HG02973 (cell line): ENCODE measurements at regions not wholly inside any gene's neighbourhood (a gene's known extent, or its start where the extent isn't known, plus 50 kb on each side); places are given as distances from the start of the nearest gene placed in this dataset.
A peak's percentile ranks its signal among the peaks of the same experiment; 100 is the strongest.

Source experiments
- ATAC-seq: cut with Tn5 transposase; IDR thresholded peaks from one replicate; pipeline ENCODE4 v1.9.1; 2021; ENCODE audit warnings: moderate library complexity; ENCODE audit not compliant: unreplicated experiment

DNA sequence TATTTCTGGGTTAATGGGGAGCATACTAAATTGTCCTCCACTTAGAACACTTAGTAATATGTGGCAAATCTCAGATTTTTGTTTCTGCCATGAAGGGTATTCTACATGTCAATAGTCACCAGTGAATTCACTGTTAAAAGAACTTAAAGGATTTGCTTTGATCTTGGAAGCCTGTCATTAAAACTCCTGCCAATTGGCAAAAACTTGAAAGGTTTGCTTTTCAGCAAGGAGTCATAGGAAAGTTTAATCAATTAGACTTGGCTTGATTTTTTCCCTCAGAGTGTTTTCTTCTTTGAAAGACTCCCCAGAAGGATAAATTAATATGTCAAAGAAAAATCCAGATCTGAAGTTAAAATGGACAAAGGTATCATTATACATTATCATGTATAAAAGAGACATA is 671.9 kb upstream of the PKDCC start:
- ATAC-seq: no peak

DNA sequence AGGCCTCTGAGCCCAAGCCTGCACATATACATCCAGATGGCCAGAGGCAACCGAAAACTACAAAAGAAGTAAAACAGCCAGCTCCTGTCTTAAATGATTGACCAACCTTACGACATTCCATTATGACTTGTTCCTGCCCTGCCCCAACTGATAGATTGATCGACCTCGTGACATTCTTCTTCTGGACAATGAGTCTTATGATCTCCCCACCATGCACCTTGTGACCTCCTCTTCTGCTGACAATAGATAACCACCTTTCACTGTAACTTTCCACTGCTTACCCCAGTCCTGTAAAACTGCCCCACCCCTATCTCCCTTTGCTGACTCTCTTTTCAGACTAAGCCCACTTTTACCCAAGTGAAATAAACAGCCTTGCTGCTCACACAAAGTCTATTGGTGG is 670.0 kb upstream of the PKDCC start:
- no peak for ATAC-seq

DNA sequence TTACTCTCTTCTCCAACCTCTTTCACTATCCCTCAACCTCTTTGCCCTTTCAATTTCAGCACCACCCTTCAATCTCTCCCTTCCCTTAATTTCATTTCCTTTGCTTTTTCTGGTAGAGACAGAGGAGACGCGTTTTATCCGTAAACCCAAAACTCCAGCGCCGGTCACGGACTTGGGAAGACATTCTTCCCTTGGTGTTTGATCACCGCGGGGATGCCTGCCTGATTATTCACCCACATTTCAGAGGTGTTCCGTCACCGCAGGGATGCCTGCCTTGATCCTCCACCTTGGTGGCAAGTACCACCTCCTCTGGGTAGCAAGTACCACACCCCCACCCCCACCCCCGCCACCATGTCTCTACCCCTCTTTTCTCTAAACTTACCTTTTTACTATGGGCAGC is 669.4 kb upstream of the PKDCC start:
- no peak for ATAC-seq

GRCh38 chr2:41379496-41380221 is 668.2 kb upstream of the PKDCC start:
- no peak for ATAC-seq

- ATAC-seq: no peak
Observed at GRCh38 chr2:41381701-41382100, 666.1 kb upstream of the PKDCC start.

GRCh38 chr2:41387519-41387918 is 660.3 kb upstream of the PKDCC start:
- no peak for ATAC-seq

- no peak for ATAC-seq
Observed at GRCh38 chr2:41393621-41394020, 654.2 kb upstream of the PKDCC start.

- ATAC-seq: no peak
Observed at GRCh38 chr2:41394541-41394940, 653.3 kb upstream of the PKDCC start.

DNA sequence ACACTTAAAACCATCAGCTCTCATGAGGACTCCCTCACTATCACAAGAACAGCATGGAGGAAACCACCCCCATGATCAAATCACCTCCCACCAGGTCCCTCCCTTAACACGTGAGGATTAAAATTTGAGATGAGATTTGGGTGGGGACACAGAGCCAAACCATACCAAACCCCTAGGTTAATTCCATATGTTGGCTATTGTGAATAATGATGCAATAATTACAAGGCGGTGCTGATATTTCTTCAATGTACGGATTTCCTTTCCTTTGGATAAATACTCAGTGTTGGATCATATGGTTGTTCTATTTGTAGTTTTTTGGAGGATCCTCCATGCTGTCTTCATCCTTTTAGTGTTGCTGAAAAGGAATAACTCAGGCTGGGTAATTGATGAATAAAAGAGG is 652.1 kb upstream of the PKDCC start:
- no peak for ATAC-seq

GRCh38 chr2:41399437-41400087 is 648.3 kb upstream of the PKDCC start:
- no peak for ATAC-seq

- ATAC-seq: peak; percentile 50
Observed at GRCh38 chr2:41400088-41400665, 647.6 kb upstream of the PKDCC start.

DNA sequence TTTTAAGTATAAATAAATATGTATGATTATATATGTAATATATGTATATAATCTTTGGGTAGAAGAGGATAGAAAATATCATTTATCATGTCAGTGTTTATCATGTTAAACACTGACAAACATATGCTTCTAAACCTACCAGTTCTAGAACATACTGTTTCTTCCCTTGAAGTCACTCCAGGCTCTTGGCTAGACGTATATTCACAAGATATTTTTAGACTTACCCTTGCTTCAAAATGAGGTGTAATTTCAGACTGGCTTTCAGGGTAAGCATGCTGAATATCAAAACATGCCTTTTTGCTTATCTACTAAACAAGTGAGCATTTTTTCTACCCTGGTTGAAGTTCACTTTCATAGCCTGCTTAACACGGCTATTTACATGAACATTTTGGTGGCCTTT is 642.4 kb upstream of the PKDCC start:
- ATAC-seq: no peak

GRCh38 chr2:41409328-41409727 is 638.5 kb upstream of the PKDCC start:
- no peak for ATAC-seq

GRCh38 chr2:41410011-41410410 is 637.8 kb upstream of the PKDCC start:
- no peak for ATAC-seq

- ATAC-seq: no peak
Observed at GRCh38 chr2:41413813-41414485, 633.9 kb upstream of the PKDCC start.

DNA sequence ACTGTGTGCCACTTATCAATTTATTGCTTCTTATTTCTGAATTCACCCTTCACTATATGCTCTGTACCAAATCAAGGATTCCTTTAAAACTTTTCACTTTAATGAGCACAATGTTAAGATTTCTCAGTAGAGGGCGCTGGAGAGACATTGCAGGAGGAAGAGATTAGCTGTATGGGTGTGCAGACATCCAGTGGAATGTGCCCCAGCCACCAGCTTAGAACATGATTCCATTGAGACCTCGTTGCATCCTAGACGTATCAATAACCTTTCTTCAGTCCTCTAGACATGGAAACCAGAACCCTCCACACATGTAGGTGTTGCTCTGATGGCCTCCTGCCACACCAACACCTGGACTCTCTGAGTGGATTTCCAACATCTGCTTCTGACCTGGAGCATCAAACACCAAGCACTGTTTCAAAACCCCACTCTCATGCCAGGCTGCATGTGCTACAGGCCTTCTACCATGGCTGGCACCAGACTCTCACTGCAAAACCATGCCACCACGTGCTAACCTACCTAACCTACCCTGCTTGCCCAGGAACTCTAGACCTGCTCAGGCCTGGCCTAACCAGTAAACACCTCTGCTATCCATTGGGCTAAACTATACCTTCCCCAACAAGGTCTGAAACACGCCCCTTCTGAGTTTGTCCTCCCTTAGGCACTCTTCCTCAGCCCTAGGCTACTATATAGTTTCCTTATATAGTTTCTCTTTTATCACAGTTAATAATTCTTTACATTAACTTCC is 633.2 kb upstream of the PKDCC start:
- ATAC-seq: peak; percentile 83

GRCh38 chr2:41417511-41417910 is 630.3 kb upstream of the PKDCC start:
- ATAC-seq: no peak

- ATAC-seq: no peak
Observed at GRCh38 chr2:41420219-41420618, 627.6 kb upstream of the PKDCC start.

GRCh38 chr2:41420872-41421271 is 626.9 kb upstream of the PKDCC start:
- no peak for ATAC-seq

GRCh38 chr2:41431756-41432155 is 616.1 kb upstream of the PKDCC start:
- no peak for ATAC-seq

DNA sequence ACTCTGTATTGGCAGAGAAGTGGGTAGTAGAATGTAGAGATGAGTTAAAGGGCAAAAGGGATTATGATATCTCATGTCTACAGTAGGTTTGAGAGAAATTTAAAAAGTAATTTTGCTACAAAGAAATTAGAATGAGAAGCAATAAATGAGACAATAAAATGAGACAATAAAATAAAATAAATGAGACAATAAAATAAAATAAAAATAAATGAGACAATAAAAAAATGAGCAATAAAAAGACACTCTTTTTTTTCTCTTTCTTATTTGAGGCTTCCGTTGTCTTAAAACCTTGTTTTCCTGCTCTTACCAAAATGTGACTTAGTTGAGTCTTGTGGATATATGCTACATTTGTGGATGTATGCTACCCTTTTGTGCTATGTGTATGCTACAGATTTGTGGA is 615.4 kb upstream of the PKDCC start:
- no peak for ATAC-seq
